OCI-LY3 (cell line): ENCODE measurements at regions not wholly inside any gene's neighbourhood (a gene's known extent, or its start where the extent isn't known, plus 50 kb on each side); places are given as distances from the start of the nearest gene placed in this dataset.
A peak's percentile ranks its signal among the peaks of the same experiment; 100 is the strongest.

ENCODE experiments used
- H2AFZ ChIP-seq: fragments of 200-600, 300-600 bp; shearing (Covaris generic); 2 replicates; pipeline ENCODE4 v1.6.0; 2014; ENCODE audit warnings: antibody characterized with exemption, low read depth, low read length
- H3K27ac ChIP-seq: fragments of 200-600, 300-600 bp; sonication (generic); 2 replicates; pipeline ENCODE4 v1.5.1; 2014; ENCODE audit warnings: mild to moderate bottlenecking, low read length, moderate library complexity, mixed read lengths
- H3K27me3 ChIP-seq: fragments of 200-600, 300-600 bp; sonication (generic); 2 replicates; pipeline ENCODE4 v1.6.1; 2014; ENCODE audit warnings: low read depth, low read length, mixed read lengths
- H3K36me3 ChIP-seq: fragments of 200-600, 300-600 bp; sonication (generic); replicated peaks from 2 replicates; pipeline ENCODE3; 2014; ENCODE audit warnings: low read depth, low read length, mixed read lengths
- H3K4me1 ChIP-seq: fragments of 300-600, 200-600 bp; sonication (generic); 2 replicates; pipeline ENCODE4 v1.6.1; 2014; ENCODE audit warnings: low read length, mixed read lengths
- H3K4me2 ChIP-seq: fragments of 200-600, 300-600 bp; sonication (generic); 2 replicates; pipeline ENCODE4 v1.6.1; 2014; ENCODE audit warnings: low read length, mixed read lengths
- H3K4me3 ChIP-seq: fragments of 300-600, 200-600 bp; sonication (generic); 2 replicates; pipeline ENCODE4 v1.5.1; 2014; ENCODE audit warnings: antibody characterized with exemption, mild to moderate bottlenecking, low read length, moderate library complexity
- H3K79me2 ChIP-seq: fragments of 300-600, 200-600 bp; shearing (Covaris generic); 2 replicates; pipeline ENCODE4 v1.6.1; 2014; ENCODE audit warnings: mild to moderate bottlenecking, low read length, mixed read lengths
- H3K9ac ChIP-seq: fragments of 300-600, 200-600 bp; shearing (Covaris generic); 2 replicates; pipeline ENCODE4 v1.6.0; 2014; ENCODE audit warnings: mild to moderate bottlenecking, low read length, moderate library complexity
- H3K9me3 ChIP-seq: fragments of 200-600, 300-600 bp; shearing (Covaris generic); 2 replicates; pipeline ENCODE4 v1.6.1; 2014; ENCODE audit warnings: low read length, mixed read lengths; ENCODE audit not compliant: insufficient read depth
- H4K20me1 ChIP-seq: fragments of 200-600, 300-600 bp; sonication (generic); 2 replicates; pipeline ENCODE4 v1.6.1; 2016; ENCODE audit warnings: low read length, mixed read lengths; ENCODE audit not compliant: insufficient read depth
- EZH2phosphoT487 ChIP-seq: fragments of 200-600 bp; shearing (Covaris generic); IDR thresholded peaks from 2 replicates; pipeline ENCODE4 v1.6.1; 2018; ENCODE audit warnings: antibody characterized with exemption, mixed run types, low read depth
- TF ChIP-seq, protein P1 (sequence below): fragments of 200-600, 300-600 bp; sonication (generic); IDR thresholded peaks from 2 replicates; pipeline ENCODE4 v1.5.1; 2014; ENCODE audit warnings: antibody characterized with exemption, low read length, low read depth

DNA sequence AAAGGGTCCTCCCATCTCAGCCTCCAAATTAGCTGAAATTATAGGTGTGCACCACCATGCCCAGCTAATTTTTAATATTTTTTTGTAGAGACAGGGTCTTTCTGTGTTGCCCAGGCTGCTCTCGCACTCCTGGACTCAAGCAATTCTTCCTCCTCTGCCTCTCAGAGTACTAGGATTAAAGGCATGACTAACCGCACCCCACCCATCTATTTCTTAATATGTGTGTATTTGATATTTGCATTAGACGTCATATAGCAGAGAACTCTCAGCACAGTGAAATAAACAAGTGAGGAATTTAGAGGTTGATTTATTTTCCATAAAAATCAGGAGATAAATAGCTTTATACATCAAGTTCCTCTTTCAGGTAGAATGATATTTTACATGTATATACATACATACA lies 213.5 kb downstream of the FSIP2 start:
- no peaks in the 10 kb centered on the region for H3K36me3 ChIP-seq
- TF ChIP-seq, protein P1, sequence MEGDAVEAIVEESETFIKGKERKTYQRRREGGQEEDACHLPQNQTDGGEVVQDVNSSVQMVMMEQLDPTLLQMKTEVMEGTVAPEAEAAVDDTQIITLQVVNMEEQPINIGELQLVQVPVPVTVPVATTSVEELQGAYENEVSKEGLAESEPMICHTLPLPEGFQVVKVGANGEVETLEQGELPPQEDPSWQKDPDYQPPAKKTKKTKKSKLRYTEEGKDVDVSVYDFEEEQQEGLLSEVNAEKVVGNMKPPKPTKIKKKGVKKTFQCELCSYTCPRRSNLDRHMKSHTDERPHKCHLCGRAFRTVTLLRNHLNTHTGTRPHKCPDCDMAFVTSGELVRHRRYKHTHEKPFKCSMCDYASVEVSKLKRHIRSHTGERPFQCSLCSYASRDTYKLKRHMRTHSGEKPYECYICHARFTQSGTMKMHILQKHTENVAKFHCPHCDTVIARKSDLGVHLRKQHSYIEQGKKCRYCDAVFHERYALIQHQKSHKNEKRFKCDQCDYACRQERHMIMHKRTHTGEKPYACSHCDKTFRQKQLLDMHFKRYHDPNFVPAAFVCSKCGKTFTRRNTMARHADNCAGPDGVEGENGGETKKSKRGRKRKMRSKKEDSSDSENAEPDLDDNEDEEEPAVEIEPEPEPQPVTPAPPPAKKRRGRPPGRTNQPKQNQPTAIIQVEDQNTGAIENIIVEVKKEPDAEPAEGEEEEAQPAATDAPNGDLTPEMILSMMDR, result no peak
- no peak for TF ChIP-seq EZH2phosphoT487
- H3K27ac ChIP-seq, result no peak overlapping the region
- H3K79me2 ChIP-seq, result no peaks in the 10 kb centered on the region
- H3K9ac ChIP-seq, result no peak overlapping the region
- H3K4me1 ChIP-seq, result no peaks in the 10 kb centered on the region
- H2AFZ ChIP-seq, result no peak overlapping the region
- H3K4me2 ChIP-seq, result no peak overlapping the region
- no peak overlapping the region for H3K4me3 ChIP-seq
- no peaks in the 10 kb centered on the region for H3K9me3 ChIP-seq
- H3K27me3 ChIP-seq, result no peaks in the 10 kb centered on the region
- H4K20me1 ChIP-seq, result no peaks in the 10 kb centered on the region

DNA sequence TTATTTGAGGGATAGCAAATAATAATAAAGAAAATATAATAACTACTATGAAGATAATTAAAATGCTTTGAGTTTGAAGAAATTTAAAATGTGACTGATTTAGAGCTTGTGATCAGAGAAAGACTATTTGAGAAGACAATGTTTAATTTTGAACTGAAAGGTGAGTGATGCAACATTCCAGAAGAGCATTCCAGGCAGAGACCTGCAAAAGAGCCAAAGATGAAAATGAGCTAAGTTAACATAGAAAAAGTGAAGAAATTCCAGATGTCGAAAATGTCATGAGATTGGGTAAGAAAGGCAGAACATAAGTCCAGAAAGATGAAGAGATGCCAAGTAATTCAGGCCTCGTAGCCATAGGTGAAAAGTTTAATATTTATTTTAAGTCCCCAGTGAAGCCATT lies 215.8 kb downstream of the FSIP2 start:
- Histone ChIP-seq H3K9ac (no peak overlapping the region), H3K4me1 (no peaks in the 10 kb centered on the region), H3K27me3 (no peaks in the 10 kb centered on the region), H3K4me2 (no peak overlapping the region), H3K27ac (no peak overlapping the region), H3K36me3 (no peaks in the 10 kb centered on the region), H3K4me3 (no peak overlapping the region), H3K9me3 (no peaks in the 10 kb centered on the region), H4K20me1 (no peaks in the 10 kb centered on the region), H3K79me2 (no peaks in the 10 kb centered on the region), H2AFZ (no peak overlapping the region)
- no peak for TF ChIP-seq EZH2phosphoT487
- TF ChIP-seq, protein P1, result no peak

DNA sequence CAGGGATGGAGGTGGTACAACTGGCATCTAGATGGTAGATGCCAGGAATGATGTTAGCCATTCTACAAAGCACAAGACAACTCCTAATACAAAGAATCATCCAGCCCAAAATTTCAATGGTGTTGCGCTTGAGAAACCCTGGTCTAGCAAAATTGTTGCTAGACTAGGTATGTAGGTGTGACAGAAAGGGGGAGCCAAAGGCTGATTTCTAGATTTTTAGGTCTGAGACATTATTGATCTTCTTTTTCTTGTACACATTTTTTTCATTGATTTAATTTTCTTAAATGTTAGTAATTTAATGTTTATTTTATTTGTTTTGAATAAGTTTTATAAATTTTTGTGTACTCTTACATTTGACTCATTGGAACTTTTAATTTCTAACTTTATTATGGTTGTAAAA lies 216.4 kb downstream of the FSIP2 start:
- Histone ChIP-seq H3K79me2 (no peaks in the 10 kb centered on the region), H2AFZ (no peak overlapping the region), H3K27me3 (no peaks in the 10 kb centered on the region), H3K27ac (no peak overlapping the region), H3K4me2 (no peak overlapping the region), H3K9me3 (no peaks in the 10 kb centered on the region), H3K4me1 (no peaks in the 10 kb centered on the region), H3K4me3 (no peak overlapping the region), H4K20me1 (no peaks in the 10 kb centered on the region), H3K9ac (no peak overlapping the region), H3K36me3 (no peaks in the 10 kb centered on the region)
- TF ChIP-seq, protein P1, result 0 out of 2 replicates have a peak, but pooled peaks have one; percentile 9
- no peak for TF ChIP-seq EZH2phosphoT487

DNA sequence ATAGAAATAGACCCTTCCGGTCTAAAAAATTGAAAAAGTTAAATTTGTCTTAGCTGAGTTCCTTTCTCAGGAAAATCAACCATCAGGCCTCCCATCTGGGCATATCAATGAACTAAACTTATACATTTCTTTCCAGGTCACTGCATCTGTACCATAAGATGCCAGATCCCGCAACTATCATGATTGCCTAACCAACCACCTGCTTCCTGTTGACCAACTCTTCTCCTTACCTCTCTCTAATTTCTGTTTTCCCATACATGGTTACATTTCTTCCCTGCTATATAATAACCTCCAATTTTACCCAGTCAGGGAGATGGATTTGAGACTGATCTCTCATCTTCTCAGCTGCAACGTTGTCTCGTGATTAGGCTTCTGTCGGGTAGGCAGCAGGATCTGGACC lies 228.7 kb downstream of the FSIP2 start:
- H3K79me2 ChIP-seq, result no peaks in the 10 kb centered on the region
- no peak overlapping the region for H3K27ac ChIP-seq
- H3K27me3 ChIP-seq, result no peaks in the 10 kb centered on the region
- H3K4me1 ChIP-seq, result no peaks in the 10 kb centered on the region
- no peak overlapping the region for H2AFZ ChIP-seq
- no peak overlapping the region for H3K4me2 ChIP-seq
- no peaks in the 10 kb centered on the region for H4K20me1 ChIP-seq
- H3K36me3 ChIP-seq, result no peaks in the 10 kb centered on the region
- no peak for TF ChIP-seq EZH2phosphoT487
- TF ChIP-seq, protein P1, result no peak
- no peak overlapping the region for H3K4me3 ChIP-seq
- H3K9me3 ChIP-seq, result peaks cover 5% of the 10 kb centered on the region; the same call in 1 of the 2 replicates
- H3K9ac ChIP-seq, result no peak overlapping the region
